NT2/D1 (cell line): ENCODE measurements at regions not wholly inside any gene's neighbourhood (a gene's known extent, or its start where the extent isn't known, plus 50 kb on each side); places are given as distances from the start of the nearest gene placed in this dataset.

ENCODE experiments used
- SUZ12 ChIP-seq: IDR thresholded peaks from 2 replicates; pipeline ENCODE4 v1.6.1; 2011; ENCODE audit not compliant: insufficient read length, insufficient read depth; ENCODE audit errors: extremely low read depth
- YY1 ChIP-seq: IDR thresholded peaks from 2 replicates; pipeline ENCODE4 v1.6.1; 2011; ENCODE audit not compliant: insufficient read length, insufficient read depth
- ZNF274 ChIP-seq: IDR thresholded peaks from 2 replicates; pipeline ENCODE4 v1.6.1; 2011; ENCODE audit warnings: mild to moderate bottlenecking, low read depth, low read length

- no peak for TF ChIP-seq ZNF274
- TF ChIP-seq YY1 = no peak
- TF ChIP-seq SUZ12 = no peak
Observed at GRCh38 chr15:26439681-26440080, 333.2 kb downstream of the GABRB3 start.
